Caco-2 (cell line): ENCODE measurements at regions not wholly inside any gene's neighbourhood (a gene's known extent, or its start where the extent isn't known, plus 50 kb on each side); places are given as distances from the start of the nearest gene placed in this dataset.

Experiments used
- BruUV-seq: library from RNA; stranded (reverse); fragments of 400-500 nt; replicated peaks from 2 replicates; lab custom pipeline; 2021; lab: Mats Ljungman, UMichigan
- CTCF ChIA-PET: fragments of 300-600 bp; sonication (Branson Sonifier 250); formaldehyde crosslinking; loops from one replicate; lab custom pipeline; 2022; ENCODE audit warnings: antibody characterized with exemption; lab: Charles Lee
- POLR2A ChIA-PET: fragments of 300-600 bp; sonication (Branson Sonifier 250); formaldehyde crosslinking; loops from one replicate; lab custom pipeline; 2022; ENCODE audit warnings: antibody characterized with exemption; lab: Charles Lee
- DNase-seq, 2 experiments: peaks; one replicate each; pipeline versions ENCODE4 v3.0.0 to v3.0.0-alpha.2; 2020 to 2022
- H3K27me3 ChIP-seq: replicated peaks from 2 replicates; pipeline ENCODE4 v1.6.0; 2011; ENCODE audit warnings: low read length; ENCODE audit not compliant: control insufficient read depth, insufficient read depth
- H3K36me3 ChIP-seq: 2 replicates; pipeline ENCODE4 v1.5.1; 2011; ENCODE audit warnings: low read length; ENCODE audit not compliant: control insufficient read depth, insufficient read depth
- H3K4me1 ChIP-seq: fragments of 250-450 bp; sonication (Bioruptor Pico); 2 replicates; pipeline ENCODE4 v1.5.1; 2020; ENCODE audit warnings: mild to moderate bottlenecking
- H3K4me3 ChIP-seq: 2 replicates; pipeline ENCODE4 v1.5.1; 2011; ENCODE audit warnings: low read depth, mild to moderate bottlenecking, control low read depth, low read length
- H3K9me3 ChIP-seq: fragments of 250-450 bp; sonication (Bioruptor Pico); 2 replicates; pipeline ENCODE4 v1.5.1; 2020; ENCODE audit warnings: mild to moderate bottlenecking, moderate library complexity
- H3K27ac Mint-ChIP-seq: one replicate; pipeline ENCODE4 v1.8.0; 2022; ENCODE audit warnings: mixed read lengths; ENCODE audit not compliant: unreplicated experiment
- H3K27me3 Mint-ChIP-seq: one replicate; pipeline ENCODE4 v1.8.0; 2022; ENCODE audit warnings: mixed read lengths; ENCODE audit not compliant: insufficient read depth, unreplicated experiment
- H3K36me3 Mint-ChIP-seq: one replicate; pipeline ENCODE4 v1.8.0; 2022; ENCODE audit warnings: mild to moderate bottlenecking, mixed read lengths; ENCODE audit not compliant: insufficient read depth, unreplicated experiment
- H3K4me1 Mint-ChIP-seq: one replicate; pipeline ENCODE4 v1.8.0; 2022; ENCODE audit warnings: low read depth, mixed read lengths; ENCODE audit not compliant: unreplicated experiment
- H3K4me3 Mint-ChIP-seq: one replicate; pipeline ENCODE4 v1.8.0; 2022; ENCODE audit warnings: mild to moderate bottlenecking, moderate library complexity, mixed read lengths; ENCODE audit not compliant: unreplicated experiment
- H3K9me3 Mint-ChIP-seq: one replicate; pipeline ENCODE4 v1.8.0; 2022; ENCODE audit warnings: mixed read lengths; ENCODE audit not compliant: unreplicated experiment
- CTCF ChIP-seq, 2 experiments: fragments of 200-600 bp in 1 of 2; IDR thresholded peaks; 1 replicate in 1 of 2; 2 replicates in 1 of 2; pipeline versions ENCODE4 v1.5.1 to v1.8.0; 2011 to 2022; ENCODE audit warnings: antibody characterized with exemption in 1 of 2, control low read depth in 1 of 2, inconsistent platforms in 1 of 2, low read depth in 1 of 2, low read length in 1 of 2, mild to moderate bottlenecking in 1 of 2, moderate library complexity in 1 of 2; ENCODE audit not compliant: insufficient read depth in 1 of 2, severe bottlenecking in 1 of 2, unreplicated experiment in 1 of 2
- intact Hi-C: fragments of 100-400 bp; cut with micrococcal nuclease; formaldehyde crosslinking; loops from one replicate; pipeline ENCODE4 v1.10.0; 2022; ENCODE audit not compliant: unreplicated experiment

- Mint-ChIP-seq H3K4me3 (no peak overlapping the region), H3K4me1 (peaks cover 7% of the 10 kb centered on the region), H3K36me3 (no peaks in the 10 kb centered on the region), H3K27me3 (no peaks in the 10 kb centered on the region), H3K27ac (no peak overlapping the region), H3K9me3 (no peaks in the 10 kb centered on the region)
- intact Hi-C loops = no loop called here
- Histone ChIP-seq H3K9me3 (no peaks in the 10 kb centered on the region), H3K4me1 (no peaks in the 10 kb centered on the region), H3K4me3 (no peak overlapping the region), H3K27me3 (no peaks in the 10 kb centered on the region), H3K36me3 (no peaks in the 10 kb centered on the region)
- no peak for TF ChIP-seq CTCF (IDR thresholded peaks at IDR 0.05; ENCODE audit: insufficient read depth in 1 of 2, low read depth in 1 of 2, low read length in 1 of 2, severe bottlenecking in 1 of 2, unreplicated experiment in 1 of 2)
- BruUV-seq = no TSS peak
- DNase-seq = no peak
- ChIA-PET POLR2A (no interaction called here), CTCF (no interaction called here)
Observed at GRCh38 chr5:93053825-93054224, 527.2 kb downstream of the NR2F1-AS1 start.

- ChIA-PET POLR2A (no interaction called here), CTCF (no interaction called here)
- Mint-ChIP-seq H3K27ac (no peak overlapping the region), H3K9me3 (no peaks in the 10 kb centered on the region), H3K4me1 (no peaks in the 10 kb centered on the region), H3K4me3 (no peak overlapping the region), H3K27me3 (no peaks in the 10 kb centered on the region), H3K36me3 (no peaks in the 10 kb centered on the region)
- H3K27me3 ChIP-seq = no peaks in the 10 kb centered on the region
- no peak overlapping the region for H3K4me3 ChIP-seq
- TF ChIP-seq CTCF (IDR thresholded peaks at IDR 0.05; ENCODE audit: insufficient read depth in 1 of 2, low read depth in 1 of 2, low read length in 1 of 2, severe bottlenecking in 1 of 2, unreplicated experiment in 1 of 2) = no peak
- BruUV-seq = no TSS peak
- no peaks in the 10 kb centered on the region for H3K4me1 ChIP-seq
- DNase-seq = no peak
- H3K36me3 ChIP-seq = no peaks in the 10 kb centered on the region
- no peaks in the 10 kb centered on the region for H3K9me3 ChIP-seq
- intact Hi-C loops = loop anchor here (10.0 kb wide), 1 partner anchor 364 kb away; no protein-coding TSS in a partner anchor
Observed at GRCh38 chr5:93048858-93049257, 532.2 kb downstream of the NR2F1-AS1 start.

- H3K27ac Mint-ChIP-seq = no peak overlapping the region
- intact Hi-C loops = loop anchor here (10.0 kb wide), 1 partner anchor 360 kb away; no protein-coding TSS in a partner anchor
- H3K4me1 Mint-ChIP-seq = no peaks in the 10 kb centered on the region
- H3K36me3 Mint-ChIP-seq = no peaks in the 10 kb centered on the region
- H3K27me3 ChIP-seq = no peaks in the 10 kb centered on the region
- BruUV-seq = no TSS peak
- H3K27me3 Mint-ChIP-seq = no peaks in the 10 kb centered on the region
- ChIA-PET CTCF (no interaction called here), POLR2A (no interaction called here)
- H3K9me3 Mint-ChIP-seq = no peaks in the 10 kb centered on the region
- no peak for DNase-seq
- no peaks in the 10 kb centered on the region for H3K9me3 ChIP-seq
- no peak for TF ChIP-seq CTCF (IDR thresholded peaks at IDR 0.05; ENCODE audit: insufficient read depth in 1 of 2, low read depth in 1 of 2, low read length in 1 of 2, severe bottlenecking in 1 of 2, unreplicated experiment in 1 of 2)
- H3K36me3 ChIP-seq = no peaks in the 10 kb centered on the region
- H3K4me3 ChIP-seq = no peak overlapping the region
- no peaks in the 10 kb centered on the region for H3K4me1 ChIP-seq
- H3K4me3 Mint-ChIP-seq = no peak overlapping the region
Observed at GRCh38 chr5:93044859-93045666, 536.0 kb downstream of the NR2F1-AS1 start.
